Spleen (tissue), 7 donors: ENCODE measurements at regions not wholly inside any gene's neighbourhood (a gene's known extent, or its start where the extent isn't known, plus 50 kb on each side); places are given as distances from the start of the nearest gene placed in this dataset.

ENCODE experiments used
- CTCF ChIP-seq, 11 experiments: fragments of 200-600 bp in 7 of 11; fragments of 450-650 bp in 4 of 11; sonication (generic) in 4 of 11; IDR thresholded peaks in 8 of 11; conservative IDR thresholded peaks in 3 of 11; 1 replicate in 7 of 11; 2 replicates in 4 of 11; pipeline versions ENCODE4 v1.4.0 to v1.8.0; 2016 to 2021; ENCODE audit warnings: antibody characterized with exemption in 11 of 11, inconsistent platforms in 4 of 11, mild to moderate bottlenecking in 1 of 11
- POLR2A ChIP-seq, 3 donors: fragments of 450-650 bp; IDR thresholded peaks; one replicate each; pipeline ENCODE4 v1.5.1; 2017; ENCODE audit warnings: antibody characterized with exemption in 3 of 3, mild to moderate bottlenecking in 1 of 3
- donor health status: DM: no; HTN: no; CAD: no; lungs with moderate emphysema.
- donor health status: DM: no; HTN: no; CAD: no.
- donor health status: DM: no; HTN: no; CAD: no.

DNA sequence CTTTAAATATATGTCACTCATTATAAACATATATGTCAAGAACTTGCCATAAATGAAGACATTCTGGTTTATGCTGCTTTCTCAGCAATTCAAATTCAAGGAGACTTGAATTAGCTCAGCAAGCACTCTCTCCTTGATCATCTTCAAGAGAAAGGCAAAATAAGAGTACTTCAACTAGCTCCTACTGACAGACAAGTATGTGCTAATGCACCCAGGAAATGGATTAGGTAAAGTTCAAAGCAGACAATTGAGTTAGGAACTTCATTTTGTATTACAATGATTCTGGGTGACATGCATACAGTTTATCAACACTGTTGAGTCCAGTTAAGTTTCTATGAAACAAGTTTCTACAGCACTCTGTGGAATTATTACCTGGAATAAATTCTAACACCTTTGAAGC is 455.9 kb upstream of the USP15 start:
- TF ChIP-seq CTCF (IDR thresholded peaks at IDR 0.05 in 8 of 11, conservative IDR thresholded peaks at IDR 0.05 in 3 of 11) (no peak), POLR2A (IDR thresholded peaks at IDR 0.05) (no peak)
